ENCODE measurements at regions not wholly inside any gene's neighbourhood (a gene's known extent, or its start where the extent isn't known, plus 50 kb on each side); places are given as distances from the start of the nearest gene placed in this dataset.

GRCh38 chr22:22759889-22760546 is 115.6 kb downstream of the GGTLC2 start:
- H3K27ac ChIP-seq: no peak overlapping the region
- no peak for TF ChIP-seq CTCF (conservative IDR thresholded peaks at IDR 0.05)

DNA sequence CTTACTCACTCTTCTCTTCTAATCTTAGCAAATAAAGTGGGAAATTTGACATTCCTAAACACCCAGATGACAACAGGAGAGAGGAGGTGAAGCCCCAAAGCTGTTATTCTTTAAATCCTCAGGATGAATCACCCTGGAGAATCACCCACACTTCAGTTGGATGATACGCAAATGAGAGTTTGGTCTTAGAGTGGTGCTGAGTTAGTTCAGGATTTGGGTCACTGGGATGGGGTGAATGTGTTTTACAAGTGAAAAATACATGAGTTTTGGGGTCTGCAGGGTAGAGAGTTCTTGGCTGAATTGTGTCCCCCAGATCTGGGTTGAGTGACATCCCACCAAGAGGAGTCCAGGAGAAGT is 117.2 kb downstream of the GGTLC2 start:
- TF ChIP-seq CTCF (conservative IDR thresholded peaks at IDR 0.05): no peak
- no peak overlapping the region for H3K27ac ChIP-seq

DNA sequence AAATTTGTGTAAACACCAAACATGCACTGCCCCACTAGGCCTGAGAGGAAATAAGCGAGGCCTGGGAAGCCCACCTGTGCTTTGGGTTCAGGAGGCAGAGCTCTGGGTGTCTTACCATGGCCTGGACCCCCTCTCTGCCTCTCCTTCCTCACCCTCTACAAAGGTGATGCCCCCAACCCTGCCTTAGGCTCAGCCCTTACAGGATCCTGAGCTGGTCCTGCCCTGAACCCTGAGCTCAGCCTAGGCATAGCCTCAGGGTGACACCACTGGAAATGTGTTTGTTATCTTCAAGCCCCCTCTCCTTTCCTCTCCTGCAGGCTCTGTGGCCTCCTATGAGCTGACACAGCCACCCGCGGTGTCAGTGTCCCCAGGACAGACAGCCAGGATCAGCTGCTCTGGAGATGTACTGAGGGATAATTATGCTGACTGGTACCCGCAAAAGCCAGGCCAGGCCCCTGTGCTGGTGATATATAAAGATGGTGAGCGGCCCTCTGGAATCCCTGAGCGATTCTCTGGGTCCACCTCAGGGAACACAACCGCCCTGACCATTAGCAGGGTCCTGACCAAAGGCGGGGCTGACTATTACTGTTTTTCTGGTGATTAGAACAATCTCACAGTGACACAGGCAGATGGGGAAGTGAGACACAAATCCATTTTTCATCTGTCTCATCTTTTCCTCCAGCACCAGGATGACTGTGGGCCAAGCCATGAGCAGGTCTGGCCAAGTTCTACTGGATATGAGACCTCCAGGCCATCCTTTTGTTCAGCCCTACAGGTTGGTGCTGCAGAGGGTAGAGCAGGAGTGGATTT is 117.8 kb downstream of the GGTLC2 start:
- TF ChIP-seq CTCF (conservative IDR thresholded peaks at IDR 0.05): no peak
- H3K27ac ChIP-seq: no peak overlapping the region

DNA sequence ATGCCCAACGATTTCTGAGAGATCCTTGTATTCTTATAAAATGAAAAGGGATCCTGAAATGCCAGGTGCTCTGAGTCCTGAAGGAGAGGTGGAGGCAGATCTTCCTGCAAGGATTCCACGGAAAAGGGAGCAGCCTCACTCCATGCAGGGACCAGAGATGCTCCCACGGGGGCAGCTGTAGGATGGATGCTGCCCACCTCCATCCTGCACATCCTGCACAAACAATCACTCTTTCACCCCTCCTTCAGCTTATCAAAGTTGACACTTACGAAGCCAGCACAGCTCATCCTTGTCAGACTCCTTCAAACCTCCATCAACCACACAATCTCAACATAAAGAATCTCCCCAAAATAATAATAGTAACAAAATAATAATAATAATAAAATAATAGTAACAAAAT is 119.1 kb downstream of the GGTLC2 start:
- no peak overlapping the region for H3K27ac ChIP-seq
- no peak for TF ChIP-seq CTCF (conservative IDR thresholded peaks at IDR 0.05)

DNA sequence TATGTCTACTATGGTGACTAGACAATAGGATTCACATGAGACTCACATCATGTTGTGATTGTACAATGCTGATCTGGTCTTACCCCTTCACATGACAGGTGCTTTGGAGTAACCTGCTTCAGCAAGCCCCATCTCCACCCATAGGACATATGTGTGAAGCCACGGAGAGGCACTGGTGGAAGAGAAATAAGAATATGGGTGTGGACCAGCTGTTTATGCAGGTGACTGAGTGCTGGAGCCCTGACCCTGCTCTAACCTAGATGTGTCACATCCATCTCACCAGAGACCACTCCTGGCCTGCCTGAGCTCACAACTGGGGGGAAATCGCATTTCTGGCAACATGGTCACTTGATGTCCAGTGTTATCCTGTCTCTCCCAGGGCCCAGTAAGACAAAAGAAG is 119.7 kb downstream of the GGTLC2 start:
- no peak for TF ChIP-seq CTCF (conservative IDR thresholded peaks at IDR 0.05)
- H3K27ac ChIP-seq: no peak overlapping the region

- no peak for TF ChIP-seq CTCF (conservative IDR thresholded peaks at IDR 0.05)
- H3K27ac ChIP-seq: no peak overlapping the region
Observed at GRCh38 chr22:22767876-22768602, 119.6 kb upstream of the IGLL5 start.

DNA sequence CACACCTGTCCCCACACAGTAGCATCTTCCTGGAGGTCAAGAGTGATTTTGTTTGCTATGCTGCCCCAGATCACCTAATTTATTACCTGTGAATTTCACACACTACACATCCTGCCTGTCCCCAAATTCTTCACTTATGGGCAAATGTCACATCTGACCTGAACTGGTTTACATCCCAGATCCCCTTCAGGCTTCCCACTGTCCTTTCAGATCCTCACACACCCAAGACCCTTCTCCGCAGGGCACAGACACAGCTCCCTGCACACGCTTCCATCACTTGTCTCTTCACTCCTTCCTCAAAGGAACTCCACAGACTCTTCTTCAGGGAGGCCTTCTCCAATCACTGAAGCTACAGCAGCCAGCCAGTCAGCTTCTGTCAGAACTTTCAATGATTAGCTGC is 118.7 kb upstream of the IGLL5 start:
- H3K27ac ChIP-seq: no peak overlapping the region
- TF ChIP-seq CTCF (conservative IDR thresholded peaks at IDR 0.05): no peak
